Lung microvascular endothelial cell (primary cell): ENCODE measurements at regions not wholly inside any gene's neighbourhood (a gene's known extent, or its start where the extent isn't known, plus 50 kb on each side); places are given as distances from the start of the nearest gene placed in this dataset.
A peak's percentile ranks its signal among the peaks of the same experiment; 100 is the strongest.

Experiments
- DNase-seq, 2 donors: peaks; one replicate each; pipeline versions ENCODE4 v3.0.0 to v3.0.0-alpha.2; 2010; ENCODE audit warnings: low read depth in 2 of 2

GRCh38 chr2:207477896-207478295 lies 51.9 kb upstream of the CREB1 start:
- DNase-seq, result no peak

- peak in 1 of 2 donors; percentile 32 for DNase-seq
These were observed 51.2 kb upstream of the CREB1 start for GRCh38 chr2:207478572-207478971.

GRCh38 chr2:207479198-207479785 lies 50.5 kb upstream of the CREB1 start:
- peak in 1 of 2 donors; percentile 32 for DNase-seq
